Transverse colon (tissue), 4 donors: ENCODE measurements at regions not wholly inside any gene's neighbourhood (a gene's known extent, or its start where the extent isn't known, plus 50 kb on each side); places are given as distances from the start of the nearest gene placed in this dataset.

Experiments
- CTCF ChIP-seq, 5 experiments: fragments of 200-600 bp in 3 of 5; fragments of 450-650 bp in 2 of 5; sonication (generic) in 3 of 5; IDR thresholded peaks; 1 replicate in 2 of 5; 2 replicates in 3 of 5; pipeline ENCODE4 v1.5.1; 2016 to 2017; ENCODE audit warnings: antibody characterized with exemption in 5 of 5, inconsistent platforms in 3 of 5, mild to moderate bottlenecking in 2 of 5, moderate library complexity in 1 of 5
- EP300 ChIP-seq: sonication (generic); formaldehyde crosslinking; IDR thresholded peaks from one replicate; pipeline ENCODE4 v1.6.1; 2017; ENCODE audit warnings: antibody characterized with exemption, low read depth
- POLR2A ChIP-seq: fragments of 450-650 bp; IDR thresholded peaks from one replicate; pipeline ENCODE4 v1.6.1; 2016; ENCODE audit warnings: antibody characterized with exemption, mild to moderate bottlenecking, moderate library complexity
- POLR2AphosphoS5 ChIP-seq, 3 donors: sonication (generic); formaldehyde crosslinking; IDR thresholded peaks; one replicate each; pipeline ENCODE4 v1.6.1; 2016; ENCODE audit warnings: antibody characterized with exemption in 3 of 3

GRCh38 chr1:190003376-190003775, 474.3 kb downstream of the BRINP3 start:
- TF ChIP-seq POLR2A (no peak), CTCF (IDR thresholded peaks at IDR 0.05) (no peak), POLR2AphosphoS5 (IDR thresholded peaks at IDR 0.05) (no peak), EP300 (no peak)
